ENCODE measurements at regions not wholly inside any gene's neighbourhood (a gene's known extent, or its start where the extent isn't known, plus 50 kb on each side); places are given as distances from the start of the nearest gene placed in this dataset.

- peaks cover 14% of the 10 kb centered on the region for H3K27me3 Mint-ChIP-seq (ENCODE audit: unreplicated experiment)
- DNase-seq = peak; percentile 70
- peaks cover 20% of the 10 kb centered on the region for H3K4me1 Mint-ChIP-seq (ENCODE audit: low read depth, unreplicated experiment)
- H3K27ac Mint-ChIP-seq (ENCODE audit: unreplicated experiment) = no peak overlapping the region
- H3K36me3 Mint-ChIP-seq (ENCODE audit: unreplicated experiment) = peaks cover 3% of the 10 kb centered on the region
- H3K9me3 Mint-ChIP-seq (ENCODE audit: unreplicated experiment) = peaks cover 6% of the 10 kb centered on the region
- peak; percentile 22 for TF ChIP-seq CTCF (IDR thresholded peaks at IDR 0.05; ENCODE audit: partially characterized antibody, unreplicated experiment)
- H3K4me3 Mint-ChIP-seq (ENCODE audit: unreplicated experiment) = no peak overlapping the region
These were observed 89.0 kb upstream of the PPM1J start for GRCh38 chr1:112803906-112804762.

DNA sequence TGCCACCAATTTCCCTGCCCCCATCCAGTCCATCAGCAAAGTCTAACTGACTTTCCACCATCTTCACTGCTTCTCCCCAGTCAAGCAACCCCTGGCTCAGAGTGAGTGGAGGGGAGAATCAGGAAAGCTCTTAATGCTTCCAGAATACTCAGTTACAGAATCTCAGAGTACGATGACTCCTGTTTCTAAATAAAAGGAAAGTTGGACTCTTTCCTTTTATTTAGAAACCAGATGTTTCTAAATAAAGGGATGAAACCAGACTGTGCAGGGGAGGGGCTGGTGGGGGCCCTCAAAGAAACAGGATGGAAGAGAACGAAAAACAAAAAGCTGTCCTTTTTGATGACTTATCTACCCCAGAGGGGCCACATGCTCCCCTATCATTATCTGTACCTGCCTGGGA is 85.2 kb upstream of the PPM1J start:
- H3K27ac Mint-ChIP-seq (ENCODE audit: unreplicated experiment) = no peak overlapping the region
- no peak for DNase-seq
- peaks cover 11% of the 10 kb centered on the region for H3K27me3 Mint-ChIP-seq (ENCODE audit: unreplicated experiment)
- peaks cover 11% of the 10 kb centered on the region for H3K4me1 Mint-ChIP-seq (ENCODE audit: low read depth, unreplicated experiment)
- peaks cover 3% of the 10 kb centered on the region for H3K9me3 Mint-ChIP-seq (ENCODE audit: unreplicated experiment)
- TF ChIP-seq CTCF (IDR thresholded peaks at IDR 0.05; ENCODE audit: partially characterized antibody, unreplicated experiment) = no peak
- no peak overlapping the region for H3K4me3 Mint-ChIP-seq (ENCODE audit: unreplicated experiment)
- H3K36me3 Mint-ChIP-seq (ENCODE audit: unreplicated experiment) = peaks cover 3% of the 10 kb centered on the region

DNA sequence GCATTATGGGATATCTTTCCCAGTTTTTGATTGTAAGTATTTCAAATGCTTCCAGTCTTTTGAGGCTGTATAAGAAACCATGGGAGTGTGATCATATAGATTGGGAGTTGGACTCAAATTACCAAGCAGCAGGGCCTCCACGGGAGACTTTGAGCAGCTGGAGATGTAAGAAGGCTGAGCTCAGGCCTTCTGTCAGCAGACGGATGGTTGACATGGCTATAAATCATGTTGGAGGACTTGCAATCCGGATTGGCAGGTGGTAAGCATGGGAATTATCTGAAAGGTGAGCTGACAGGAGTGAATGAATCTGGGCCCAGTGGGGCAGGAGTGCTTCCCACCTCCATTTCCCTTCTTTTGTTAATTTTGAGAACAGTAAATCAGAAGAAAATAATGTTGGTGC is 83.2 kb upstream of the PPM1J start:
- no peak overlapping the region for H3K27ac Mint-ChIP-seq (ENCODE audit: unreplicated experiment)
- H3K36me3 Mint-ChIP-seq (ENCODE audit: unreplicated experiment) = peaks cover 3% of the 10 kb centered on the region
- no peak for TF ChIP-seq CTCF (IDR thresholded peaks at IDR 0.05; ENCODE audit: partially characterized antibody, unreplicated experiment)
- H3K4me1 Mint-ChIP-seq (ENCODE audit: low read depth, unreplicated experiment) = peaks cover 5% of the 10 kb centered on the region
- H3K27me3 Mint-ChIP-seq (ENCODE audit: unreplicated experiment) = peaks cover 6% of the 10 kb centered on the region
- DNase-seq = no peak
- H3K4me3 Mint-ChIP-seq (ENCODE audit: unreplicated experiment) = no peak overlapping the region
- no peaks in the 10 kb centered on the region for H3K9me3 Mint-ChIP-seq (ENCODE audit: unreplicated experiment)

- no peaks in the 10 kb centered on the region for H3K9me3 Mint-ChIP-seq (ENCODE audit: unreplicated experiment)
- peaks cover 3% of the 10 kb centered on the region for H3K36me3 Mint-ChIP-seq (ENCODE audit: unreplicated experiment)
- no peak for DNase-seq
- peaks cover 3% of the 10 kb centered on the region for H3K4me1 Mint-ChIP-seq (ENCODE audit: low read depth, unreplicated experiment)
- TF ChIP-seq CTCF (IDR thresholded peaks at IDR 0.05; ENCODE audit: partially characterized antibody, unreplicated experiment) = no peak
- H3K27ac Mint-ChIP-seq (ENCODE audit: unreplicated experiment) = no peak overlapping the region
- H3K27me3 Mint-ChIP-seq (ENCODE audit: unreplicated experiment) = peaks cover 2% of the 10 kb centered on the region
- no peak overlapping the region for H3K4me3 Mint-ChIP-seq (ENCODE audit: unreplicated experiment)
These were observed 82.1 kb upstream of the PPM1J start for GRCh38 chr1:112797224-112797623.

DNA sequence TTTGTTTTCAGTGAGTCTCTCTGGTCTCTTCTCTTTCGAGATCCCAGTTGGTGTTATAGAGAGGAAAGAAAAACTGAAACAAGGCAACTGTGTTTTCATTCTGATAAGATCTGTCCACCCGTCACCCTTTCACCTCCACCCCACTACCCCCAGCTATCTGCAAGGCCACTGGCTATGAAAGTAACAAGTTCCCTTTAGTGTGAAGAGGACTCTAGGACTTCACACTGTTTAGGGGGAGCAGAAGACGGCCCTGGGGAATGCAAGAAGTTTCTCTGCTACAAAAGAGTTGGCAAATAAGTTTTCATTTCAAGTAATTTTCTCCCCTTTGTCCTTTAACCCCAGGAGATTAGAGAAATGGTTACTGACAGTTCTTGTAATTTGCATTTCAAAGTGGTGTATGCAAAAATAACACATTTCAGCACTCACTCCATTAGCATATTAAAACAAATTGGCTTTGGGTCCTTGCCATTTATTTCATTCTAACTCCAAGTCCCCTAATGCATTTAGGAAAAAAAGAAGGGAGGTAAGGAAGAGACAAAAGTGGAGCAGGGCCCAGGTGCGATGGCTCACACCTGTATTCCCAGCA is 79.6 kb upstream of the PPM1J start:
- H3K27ac Mint-ChIP-seq (ENCODE audit: unreplicated experiment) = no peak overlapping the region

More for the DNA sequence above, 79.6 kb upstream of the PPM1J start:
- peaks cover 3% of the 10 kb centered on the region for H3K27me3 Mint-ChIP-seq (ENCODE audit: unreplicated experiment)
- peaks cover 7% of the 10 kb centered on the region for H3K36me3 Mint-ChIP-seq (ENCODE audit: unreplicated experiment)
- H3K4me3 Mint-ChIP-seq (ENCODE audit: unreplicated experiment) = no peak overlapping the region
- DNase-seq = no peak
- TF ChIP-seq CTCF (IDR thresholded peaks at IDR 0.05; ENCODE audit: partially characterized antibody, unreplicated experiment) = no peak
- no peaks in the 10 kb centered on the region for H3K9me3 Mint-ChIP-seq (ENCODE audit: unreplicated experiment)
- H3K4me1 Mint-ChIP-seq (ENCODE audit: low read depth, unreplicated experiment) = peaks cover 3% of the 10 kb centered on the region
